HepG2 (cell line): ENCODE measurements at regions not wholly inside any gene's neighbourhood (a gene's known extent, or its start where the extent isn't known, plus 50 kb on each side); places are given as distances from the start of the nearest gene placed in this dataset.

ENCODE experiments used
- FOXA3 ChIP-seq: IDR thresholded peaks from 2 replicates; pipeline ENCODE4 v1.6.1; 2016; ENCODE audit warnings: missing genetic modification reagents, missing compliant biosample characterization
- MED1 ChIP-seq: sonication (generic); formaldehyde crosslinking; IDR thresholded peaks from 2 replicates; pipeline ENCODE4 v1.4.0; 2020; ENCODE audit warnings: missing genetic modification reagents
- PHF20 ChIP-seq: sonication (generic); formaldehyde crosslinking; IDR thresholded peaks from 2 replicates; pipeline ENCODE4 v1.5.0; 2020; ENCODE audit warnings: mild to moderate bottlenecking, missing genetic modification reagents
- PITX1 ChIP-seq: sonication (generic); formaldehyde crosslinking; IDR thresholded peaks from 2 replicates; pipeline ENCODE4 v1.5.1; 2020; ENCODE audit warnings: mild to moderate bottlenecking, missing genetic modification reagents
- RAD21 ChIP-seq: fragments of 450-650 bp; formaldehyde crosslinking; IDR thresholded peaks from 2 replicates; pipeline ENCODE4 v1.5.0; 2020; ENCODE audit warnings: mild to moderate bottlenecking
- SRY ChIP-seq: sonication (generic); formaldehyde crosslinking; IDR thresholded peaks from 2 replicates; pipeline ENCODE4 v1.8.0; 2022; ENCODE audit warnings: mild to moderate bottlenecking, missing genetic modification reagents
- ZBTB21 ChIP-seq: sonication (generic); formaldehyde crosslinking; IDR thresholded peaks from 2 replicates; pipeline ENCODE4 v1.4.0; 2020; ENCODE audit warnings: missing genetic modification reagents

- TF ChIP-seq PITX1 (CRISPR knock-in tag) (no peak), RAD21 (CRISPR knock-in tag) (no peak), FOXA3 (CRISPR knock-in tag) (no peak), PHF20 (CRISPR knock-in tag) (no peak), MED1 (CRISPR knock-in tag) (no peak), ZBTB21 (CRISPR knock-in tag) (no peak), SRY (CRISPR knock-in tag) (no peak)
Measured at GRCh38 chr4:189664693-189665250, 275.9 kb upstream of the FRG1 start.
